Endothelial cell of umbilical vein (primary cell): ENCODE measurements at regions not wholly inside any gene's neighbourhood (a gene's known extent, or its start where the extent isn't known, plus 50 kb on each side); places are given as distances from the start of the nearest gene placed in this dataset.
"Not testable (repeated sequence)": the region's sequence is repeated elsewhere in the genome, so short reads cannot be mapped to it uniquely, and the experiment has no call there.

ENCODE experiments used
- BruUV-seq: library from RNA; stranded (reverse); fragments of 400-500 nt; replicated peaks from 2 replicates; lab custom pipeline; 2021; lab: Mats Ljungman, UMichigan
- CTCF ChIA-PET: fragments of 300-600, 350-600 bp; sonication (Branson Sonifier 250); formaldehyde crosslinking; loops from one replicate; lab custom pipeline; 2021; ENCODE audit warnings: antibody characterized with exemption, inconsistent platforms; lab: Charles Lee
- POLR2A ChIA-PET: fragments of 300-600, 350-600 bp; sonication (Branson Sonifier 250); formaldehyde crosslinking; loops from one replicate; lab custom pipeline; 2021; ENCODE audit warnings: antibody characterized with exemption, inconsistent platforms; lab: Charles Lee
- DNase-seq: peaks from one replicate; pipeline ENCODE4 v3.0.0-alpha.2; 2011; ENCODE audit warnings: low read depth, low spot score
- FAIRE-seq: peaks from 2 replicates; lab custom pipeline; 2011; peaks lifted over from hg19 to GRCh38; lab: Jason Lieb, UNC
- H2AFZ ChIP-seq: 2 replicates; pipeline ENCODE4 v1.6.0; 2012; ENCODE audit warnings: low read depth, low read length, control low read depth, inconsistent platforms
- H3K27ac ChIP-seq: 2 replicates; pipeline ENCODE4 v1.5.1; 2011; ENCODE audit warnings: low read depth, mild to moderate bottlenecking, control low read depth, low read length, moderate library complexity; ENCODE audit not compliant: insufficient read depth
- H3K27me3 ChIP-seq, 2 experiments: 2 replicates each; pipeline versions ENCODE4 v1.6.0 to v1.6.1; 2011; ENCODE audit warnings: low read length in 2 of 2, mixed read lengths in 1 of 2; ENCODE audit not compliant: control insufficient read depth in 2 of 2, insufficient read depth in 2 of 2
- H3K36me3 ChIP-seq, 2 experiments: 2 replicates in 1 of 2; 3 replicates in 1 of 2; pipeline ENCODE4 v1.5.1; 2011; ENCODE audit warnings: low read length in 2 of 2, mild to moderate bottlenecking in 1 of 2, moderate library complexity in 1 of 2; ENCODE audit not compliant: control insufficient read depth in 2 of 2, insufficient read depth in 2 of 2; ENCODE audit errors: extremely low read depth in 1 of 2
- H3K4me1 ChIP-seq: 3 replicates; pipeline ENCODE4 v1.5.1; 2011; ENCODE audit warnings: mild to moderate bottlenecking, low read length; ENCODE audit not compliant: control insufficient read depth, insufficient read depth; ENCODE audit errors: extremely low read depth
- H3K4me2 ChIP-seq: 2 replicates; pipeline ENCODE4 v1.6.1; 2011; ENCODE audit warnings: low read length, control low read depth, mixed read lengths; ENCODE audit not compliant: insufficient read depth
- H3K4me3 ChIP-seq, 3 experiments: fragments of 200-600 bp in 1 of 3; sonication (generic), shearing (Covaris generic) in 1 of 3; replicated peaks in 1 of 3; 2 replicates each; pipeline ENCODE4 v1.5.1; 2011 to 2016; ENCODE audit warnings: control low read depth in 3 of 3, low read length in 3 of 3, mild to moderate bottlenecking in 2 of 3, inconsistent platforms in 1 of 3, low read depth in 1 of 3, moderate library complexity in 1 of 3; ENCODE audit not compliant: insufficient read depth in 1 of 3
- H3K79me2 ChIP-seq: 2 replicates; pipeline ENCODE4 v1.6.0; 2012; ENCODE audit warnings: low read length, inconsistent platforms; ENCODE audit not compliant: control insufficient read depth, insufficient read depth
- H3K9ac ChIP-seq: replicated peaks from 2 replicates; pipeline ENCODE3; 2011; ENCODE audit warnings: low read length, control low read depth; ENCODE audit not compliant: insufficient read depth; ENCODE audit errors: extremely low read depth
- H3K9me1 ChIP-seq: replicated peaks from 3 replicates; pipeline ENCODE4 v1.6.0; 2011; ENCODE audit warnings: mild to moderate bottlenecking, low read length; ENCODE audit not compliant: control insufficient read depth, insufficient read depth; ENCODE audit errors: extremely low read depth
- H3K9me3 ChIP-seq: replicated peaks from 2 replicates; pipeline ENCODE4 v1.5.1; 2012; ENCODE audit warnings: low read length, inconsistent platforms; ENCODE audit not compliant: control insufficient read depth, insufficient read depth
- H4K20me1 ChIP-seq: replicated peaks from 2 replicates; pipeline ENCODE3; 2011; ENCODE audit warnings: mild to moderate bottlenecking, low read length; ENCODE audit not compliant: control insufficient read depth, insufficient read depth; ENCODE audit errors: extremely low read depth
- CTCF ChIP-seq, 2 donors: IDR thresholded peaks; 1 replicate in 1 of 2; 2 replicates in 1 of 2; pipeline ENCODE4 v1.5.1; 2011; ENCODE audit warnings: low read length in 2 of 2, mild to moderate bottlenecking in 2 of 2, moderate library complexity in 2 of 2, control low read depth in 1 of 2, inconsistent platforms in 1 of 2, low read depth in 1 of 2; ENCODE audit not compliant: insufficient read depth in 1 of 2; ENCODE audit errors: extremely low read depth in 1 of 2
- EZH2 ChIP-seq: IDR thresholded peaks from 2 replicates; pipeline ENCODE4 v1.6.1; 2012; ENCODE audit warnings: borderline replicate concordance, low read depth, mild to moderate bottlenecking, moderate library complexity, low read length, inconsistent platforms; ENCODE audit not compliant: severe bottlenecking
- FOS ChIP-seq: IDR thresholded peaks from 2 replicates; pipeline ENCODE4 v1.6.1; 2011; ENCODE audit warnings: mild to moderate bottlenecking, low read length, moderate library complexity, borderline replicate concordance; ENCODE audit not compliant: insufficient read depth
- GATA2 ChIP-seq: IDR thresholded peaks from 2 replicates; pipeline ENCODE4 v1.7.0; 2011; ENCODE audit warnings: low read depth, mild to moderate bottlenecking, moderate library complexity, mixed read lengths, low read length; ENCODE audit not compliant: insufficient read length, insufficient read depth
- JUN ChIP-seq: IDR thresholded peaks from 2 replicates; pipeline ENCODE4 v1.6.1; 2011; ENCODE audit warnings: borderline replicate concordance, low read depth; ENCODE audit not compliant: insufficient read length, insufficient read depth
- MAX ChIP-seq: IDR thresholded peaks from 2 replicates; pipeline ENCODE4 v1.6.1; 2011; ENCODE audit not compliant: insufficient read depth, insufficient read length
- MYC ChIP-seq: IDR thresholded peaks from one replicate; pipeline ENCODE4 v1.6.1; 2011; ENCODE audit warnings: mild to moderate bottlenecking, low read depth, low read length
- POLR2A ChIP-seq: IDR thresholded peaks from 2 replicates; pipeline ENCODE4 v1.6.1; 2012; ENCODE audit warnings: low read depth, mild to moderate bottlenecking, control low read depth, low read length
- POLR2AphosphoS5 ChIP-seq: IDR thresholded peaks from 2 replicates; pipeline ENCODE4 v1.6.1; 2012; ENCODE audit warnings: low read depth, mild to moderate bottlenecking, control low read depth, low read length, moderate library complexity; ENCODE audit not compliant: insufficient read depth
- dilution Hi-C: fragments of 300-500 bp; cut with MboI; formaldehyde crosslinking; loops from one replicate; pipeline ENCODE4 v1.15.0; 2019; ENCODE audit warnings: low sequenced_read_pairs; ENCODE audit not compliant: extremely low pct_ligation_motif_present
- intact Hi-C: fragments of 100-400 bp; cut with micrococcal nuclease; formaldehyde crosslinking; loops from one replicate; pipeline ENCODE4 v1.10.0; 2022

GRCh38 chr12:48409938-48410337 is 59.2 kb upstream of the ZNF641 start:
- dilution Hi-C loops, H3K4me3 ChIP-seq, FAIRE-seq, H3K9me3 ChIP-seq, H3K4me2 ChIP-seq, H3K9ac ChIP-seq, H4K20me1 ChIP-seq, H3K79me2 ChIP-seq, H3K9me1 ChIP-seq, POLR2A ChIA-PET, BruUV-seq, H3K36me3 ChIP-seq, H2AFZ ChIP-seq, intact Hi-C loops, H3K27me3 ChIP-seq, DNase-seq, H3K27ac ChIP-seq, H3K4me1 ChIP-seq: not testable (repeated sequence)
- CTCF ChIA-PET = interaction anchor here (1.7 kb wide), 1 partner anchor 16 kb away, joined by 3 read pairs; no protein-coding TSS in a partner anchor

- BruUV-seq = no TSS peak
- dilution Hi-C loops = no loop called here
- TF ChIP-seq CTCF (IDR thresholded peaks at IDR 0.05; ENCODE audit: extremely low read depth in 1 of 2, insufficient read depth in 1 of 2, low read depth in 1 of 2, low read length in 2 of 2) = no peak
- TF ChIP-seq JUN = no peak
- no peak for TF ChIP-seq MAX
- TF ChIP-seq POLR2A = no peak
- TF ChIP-seq EZH2 = no peak
- TF ChIP-seq GATA2 = no peak
- TF ChIP-seq MYC = no peak
- no peak for TF ChIP-seq FOS
- TF ChIP-seq POLR2AphosphoS5 = no peak
Observed at GRCh38 chr12:48413388-48413787, 59.0 kb upstream of the ANP32D start.

More at GRCh38 chr12:48413388-48413787, 59.0 kb upstream of the ANP32D start:
- ChIA-PET POLR2A (no interaction called here), CTCF (no interaction called here)
- Histone ChIP-seq H3K4me1 (no peaks in the 10 kb centered on the region), H3K9ac (no peak overlapping the region), H2AFZ (no peak overlapping the region), H3K9me1 (no peaks in the 10 kb centered on the region), H3K36me3 (no peaks in the 10 kb centered on the region), H3K27me3 (peaks cover 0 to 4% of the 10 kb centered on the region in 2 experiments), H3K4me3 (no peak overlapping the region), H3K9me3 (no peaks in the 10 kb centered on the region), H4K20me1 (no peaks in the 10 kb centered on the region), H3K27ac (no peak overlapping the region), H3K79me2 (no peaks in the 10 kb centered on the region), H3K4me2 (no peak overlapping the region)
- intact Hi-C loops = no loop called here
- DNase-seq = no peak
- no peak for FAIRE-seq
